Mesenteric fat pad (tissue), 1 donor: ENCODE measurements at regions not wholly inside any gene's neighbourhood (a gene's known extent, or its start where the extent isn't known, plus 50 kb on each side); places are given as distances from the start of the nearest gene placed in this dataset.
"Not testable (repeated sequence)": the region's sequence is repeated elsewhere in the genome, so short reads cannot be mapped to it uniquely, and the experiment has no call there.

ENCODE experiments used
- DNase-seq: peaks from one replicate; pipeline ENCODE4 v3.0.0-alpha.2; 2020; ENCODE audit warnings: low spot score
- donor health status: DM: yes; HTN: yes; CAD: no.

- DNase-seq, result no peak
These were observed 417.3 kb downstream of the OTOL1 start for GRCh38 chr3:161913786-161914389.

GRCh38 chr3:161914703-161915417, 418.3 kb downstream of the OTOL1 start:
- DNase-seq, result no peak

DNA sequence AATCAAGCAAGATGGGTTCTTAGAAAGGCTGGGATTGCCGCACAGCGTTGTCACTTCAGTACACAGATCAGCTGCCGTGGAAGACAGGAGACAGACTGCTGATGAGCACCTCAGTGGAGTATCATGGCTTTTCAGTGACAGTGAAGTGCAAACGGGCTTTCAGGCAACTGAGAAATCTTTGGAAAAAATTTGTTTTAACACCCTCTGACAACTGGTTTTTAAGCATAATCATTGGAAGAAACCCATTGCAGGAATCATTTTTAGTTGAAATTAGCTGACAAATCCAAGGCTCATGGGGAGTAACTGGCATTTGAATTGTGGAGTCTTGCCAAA, 418.8 kb downstream of the OTOL1 start:
- DNase-seq, result no peak

GRCh38 chr3:161920196-161920595, 423.6 kb downstream of the OTOL1 start:
- no peak for DNase-seq

- no peak for DNase-seq
These were observed 429.2 kb downstream of the OTOL1 start for GRCh38 chr3:161925749-161926360.

GRCh38 chr3:161927131-161927530, 430.5 kb downstream of the OTOL1 start:
- no peak for DNase-seq

DNA sequence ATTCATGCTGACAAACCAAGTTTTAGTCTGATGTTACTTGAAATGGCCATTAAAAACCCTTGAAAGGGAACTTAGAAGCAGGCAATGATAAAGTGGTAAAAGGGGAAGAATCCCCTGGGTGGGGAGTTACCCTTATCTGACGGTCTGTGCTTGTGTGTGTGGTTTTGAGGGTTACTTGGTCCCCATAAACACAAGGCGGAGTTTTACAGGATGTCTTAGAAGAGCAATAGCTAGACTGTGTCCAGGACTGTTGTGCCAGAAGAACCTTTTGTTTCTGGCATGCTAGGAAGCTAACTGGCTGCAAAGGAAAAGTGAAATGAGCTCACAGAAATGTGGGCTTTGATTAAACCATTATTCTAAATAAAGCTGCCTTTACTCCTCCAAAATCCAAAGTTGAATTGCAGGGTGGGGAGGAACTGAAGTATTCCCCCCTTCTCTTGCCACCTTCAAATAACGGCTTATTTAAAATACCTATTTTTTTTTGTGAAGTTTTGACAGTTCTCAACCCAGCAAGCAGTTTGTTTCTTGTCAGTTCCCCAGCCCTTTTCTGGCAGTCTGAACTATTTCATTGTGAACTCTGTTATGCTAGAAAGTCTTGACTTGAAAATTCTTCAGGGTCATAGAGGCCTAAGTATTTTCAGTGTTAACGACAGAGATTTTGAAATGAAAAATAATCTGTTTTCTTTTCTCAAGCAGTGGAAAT, 443.5 kb downstream of the OTOL1 start:
- DNase-seq, result no peak

DNA sequence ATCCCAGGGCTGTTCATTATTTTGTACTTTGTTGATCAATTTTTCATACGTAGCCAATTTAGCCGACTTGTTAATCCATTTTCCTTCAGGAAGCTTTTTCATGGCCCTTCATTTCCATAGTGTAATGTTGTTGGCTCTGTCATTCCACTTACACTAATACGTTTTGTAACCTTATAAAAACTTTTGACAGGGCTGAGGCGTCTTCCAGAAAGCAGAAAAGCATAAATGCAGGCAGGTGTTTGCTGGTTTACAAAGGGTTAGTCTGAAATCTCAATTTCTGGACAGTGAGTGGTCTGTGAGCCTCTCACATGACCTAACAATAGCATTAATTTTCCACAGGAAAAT, 444.0 kb downstream of the OTOL1 start:
- DNase-seq, result no peak

DNA sequence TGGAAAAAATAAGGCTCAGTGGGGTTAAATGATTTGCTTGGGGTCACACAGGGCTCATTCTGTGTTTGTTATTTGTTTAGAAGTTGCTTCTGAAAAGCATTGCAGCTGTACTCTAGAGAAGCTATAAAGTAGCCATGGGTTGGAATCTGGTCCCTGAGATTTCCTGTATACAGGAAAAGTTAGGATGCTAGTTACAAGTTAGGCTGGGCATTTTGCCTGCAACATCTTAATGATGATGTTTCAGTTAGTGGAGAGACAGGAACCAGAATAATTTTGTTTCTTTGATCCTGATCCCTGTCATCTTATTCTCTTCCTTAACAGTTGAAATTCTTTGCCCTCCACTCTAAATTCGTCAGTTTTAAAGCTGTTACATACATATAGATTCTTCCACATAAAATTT, 445.3 kb downstream of the OTOL1 start:
- no peak for DNase-seq

DNA sequence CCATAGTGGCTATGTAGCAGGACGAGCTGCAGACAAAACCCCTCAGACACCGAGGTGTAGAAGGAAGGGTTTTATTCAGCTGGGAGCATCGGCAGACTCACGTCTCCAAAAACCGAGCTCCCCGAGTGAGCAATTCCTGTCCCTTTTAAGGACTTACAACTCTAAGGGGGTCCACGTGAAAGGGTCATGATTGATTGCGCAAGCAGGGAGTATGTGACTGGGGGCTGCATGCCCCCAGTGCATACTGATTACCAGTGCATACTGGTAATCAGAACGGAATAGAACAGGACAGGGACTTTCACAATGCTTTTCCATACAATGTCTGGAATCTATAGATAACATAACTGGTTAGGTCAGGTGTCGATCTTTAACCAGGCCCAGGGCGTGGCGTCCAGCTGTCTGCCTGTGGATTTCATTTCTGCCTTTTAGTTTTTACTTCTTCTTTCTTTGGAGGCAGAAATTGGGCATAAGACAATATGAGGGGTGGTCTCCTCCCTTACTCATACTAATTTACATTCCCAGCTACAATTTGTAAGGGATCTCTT, 447.3 kb downstream of the OTOL1 start:
- not testable (repeated sequence) for DNase-seq

- DNase-seq, result no peak
These were observed 449.9 kb downstream of the OTOL1 start for GRCh38 chr3:161946443-161946960.

GRCh38 chr3:161950318-161950868, 453.8 kb downstream of the OTOL1 start:
- DNase-seq, result no peak

GRCh38 chr3:161957467-161957866, 460.9 kb downstream of the OTOL1 start:
- no peak for DNase-seq

DNA sequence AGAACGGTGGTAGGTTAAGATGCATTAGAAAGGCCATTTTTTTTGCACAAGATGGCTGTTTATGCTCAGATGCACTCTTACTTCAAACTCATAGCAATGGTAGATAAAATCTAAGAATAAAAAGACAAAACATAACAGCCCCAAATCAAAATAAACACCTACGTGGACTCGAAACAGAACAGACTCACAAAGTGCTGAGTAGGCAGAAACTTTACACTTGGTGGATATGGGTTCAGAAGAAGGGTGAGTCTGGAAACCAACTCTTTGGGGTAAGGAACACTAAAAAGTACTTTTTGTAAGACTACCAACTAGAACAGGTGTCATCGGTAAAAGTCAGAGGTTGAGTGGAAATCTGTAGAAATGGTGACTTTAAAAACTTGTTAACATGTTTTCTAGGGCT, 468.2 kb downstream of the OTOL1 start:
- no peak for DNase-seq

DNA sequence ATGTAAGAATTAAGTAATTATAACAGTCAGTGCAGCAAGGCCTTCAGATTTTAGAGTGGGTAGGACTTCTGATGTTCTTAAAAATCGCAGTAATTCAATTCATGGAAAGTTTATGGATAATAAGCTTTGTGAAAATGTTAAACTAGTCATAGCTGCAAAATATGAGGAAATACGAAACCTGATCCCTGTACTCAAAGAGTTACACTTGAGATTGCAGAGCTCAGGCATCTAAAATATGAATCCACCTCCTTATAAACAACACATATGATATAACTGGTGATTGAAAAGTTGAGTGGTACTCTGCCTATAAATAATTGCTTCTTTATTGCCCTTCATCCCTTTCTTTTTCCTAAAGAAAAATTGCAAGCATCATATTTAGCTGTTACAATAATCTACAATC, 473.3 kb downstream of the OTOL1 start:
- no peak for DNase-seq

DNA sequence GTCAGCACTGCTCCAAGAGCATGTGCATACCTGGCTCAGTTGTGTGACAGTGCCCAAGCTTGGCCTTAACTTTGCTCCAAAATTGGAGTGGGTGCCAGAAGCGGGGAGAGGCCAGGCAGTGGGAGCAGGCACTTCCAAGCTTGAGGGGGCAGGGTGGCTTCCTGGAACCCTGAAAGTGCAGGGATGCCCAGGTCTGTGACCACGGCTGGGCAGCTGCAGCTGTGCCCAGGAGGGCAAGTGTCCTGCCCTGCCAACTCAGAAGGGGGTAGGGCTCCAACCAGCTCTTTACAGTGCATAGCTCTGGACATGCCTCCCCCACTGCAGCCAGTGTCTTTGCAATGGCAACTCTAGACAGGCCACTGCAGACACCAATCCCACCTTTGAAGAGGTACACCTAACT, 478.6 kb downstream of the OTOL1 start:
- DNase-seq, result no peak

DNA sequence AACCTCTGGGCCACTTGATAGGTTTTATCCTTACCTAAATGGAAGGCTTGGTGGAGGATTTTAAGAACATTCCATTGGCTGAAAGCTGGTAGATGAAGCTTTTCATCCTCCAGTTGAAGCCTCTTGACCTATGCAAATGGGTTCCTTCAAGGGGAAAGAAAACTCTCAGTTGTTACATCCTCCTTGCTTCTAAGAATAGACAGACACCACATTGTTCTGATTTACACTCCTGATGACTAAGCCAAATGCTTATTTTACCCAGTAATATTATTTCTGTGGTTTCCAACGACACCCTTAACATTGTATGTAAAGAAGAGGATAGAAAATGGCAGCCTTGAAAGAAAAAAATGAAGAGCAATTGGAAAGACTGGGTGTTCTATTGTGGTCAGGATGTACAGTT, 480.5 kb downstream of the OTOL1 start:
- DNase-seq, result no peak

GRCh38 chr3:161977850-161978249, 481.2 kb downstream of the OTOL1 start:
- no peak for DNase-seq

DNA sequence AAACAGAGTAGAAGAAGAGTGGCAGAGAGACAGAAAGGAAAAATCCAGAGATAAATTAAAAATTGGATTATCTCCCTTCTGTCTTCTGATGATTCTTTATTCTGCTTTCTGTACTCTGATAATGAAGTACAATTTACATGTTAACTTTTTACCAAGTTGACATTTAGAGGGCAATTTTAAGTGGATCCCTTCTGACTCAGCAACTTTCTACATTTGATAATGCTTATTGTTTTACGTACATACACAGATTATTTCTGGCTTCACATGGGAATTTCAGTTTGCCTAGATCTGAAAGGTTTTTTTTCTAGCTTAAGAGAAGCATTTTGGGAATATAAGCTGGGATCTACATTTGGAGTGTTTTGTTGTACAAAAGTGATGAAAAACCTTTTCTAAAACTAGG, 491.3 kb downstream of the OTOL1 start:
- no peak for DNase-seq

DNA sequence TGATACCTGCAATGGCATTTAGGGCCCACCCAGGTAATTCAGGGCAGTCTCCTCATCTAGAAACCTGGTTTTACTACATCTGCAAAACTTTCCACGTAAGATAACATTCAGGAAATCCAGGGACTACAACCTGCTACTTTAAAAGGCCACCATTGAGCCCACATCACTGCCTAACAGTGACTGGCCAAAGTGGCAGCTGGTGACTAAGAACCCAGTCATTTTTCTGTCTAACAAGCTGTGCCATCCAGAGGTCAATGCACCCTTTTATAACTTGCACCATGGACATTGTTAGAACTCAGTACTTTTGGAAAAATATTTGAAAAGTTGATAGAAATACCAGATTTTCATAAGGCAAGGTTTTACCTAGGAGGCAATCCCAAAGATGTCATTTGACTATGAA, 492.4 kb downstream of the OTOL1 start:
- DNase-seq, result no peak

GRCh38 chr3:161990036-161990435, 493.4 kb downstream of the OTOL1 start:
- no peak for DNase-seq
